Mammary epithelial cell (primary cell): ENCODE measurements at regions not wholly inside any gene's neighbourhood (a gene's known extent, or its start where the extent isn't known, plus 50 kb on each side); places are given as distances from the start of the nearest gene placed in this dataset.

ENCODE experiments used
- CTCF ChIP-seq, 2 donors: IDR thresholded peaks in 1 of 2; conservative IDR thresholded peaks in 1 of 2; 2 replicates each; pipeline ENCODE4 v1.5.1; 2011 to 2012; ENCODE audit warnings: inconsistent platforms in 2 of 2, low read length in 2 of 2, mild to moderate bottlenecking in 2 of 2, control low read depth in 1 of 2, low read depth in 1 of 2; ENCODE audit not compliant: insufficient read depth in 1 of 2; ENCODE audit errors: extremely low read depth in 1 of 2
- EZH2 ChIP-seq: IDR thresholded peaks from 2 replicates; pipeline ENCODE4 v1.6.1; 2012; ENCODE audit warnings: low read length, inconsistent platforms, borderline replicate concordance

GRCh38 chr11:96755752-96756151 lies 365.9 kb downstream of the JRKL start:
- TF ChIP-seq CTCF (conservative IDR thresholded peaks at IDR 0.05 in 1 of 2, IDR thresholded peaks at IDR 0.05 in 1 of 2; ENCODE audit: extremely low read depth in 1 of 2, insufficient read depth in 1 of 2, low read depth in 1 of 2, low read length in 2 of 2): no peak
- no peak for TF ChIP-seq EZH2
